Lung (tissue), 11 donors: ENCODE measurements at regions not wholly inside any gene's neighbourhood (a gene's known extent, or its start where the extent isn't known, plus 50 kb on each side); places are given as distances from the start of the nearest gene placed in this dataset.

Source experiments
- ATAC-seq: fragments of 200-7000 bp; cut with Tn5 transposase; one replicate; pipeline ENCODE4 v1.9.1; 2020; ENCODE audit warnings: moderate number of reproducible peaks; ENCODE audit not compliant: insufficient read depth, low FRiP score
- DNase-seq, 3 donors: peaks; one replicate each; pipeline ENCODE4 v3.0.0-alpha.2; 2013 to 2017
- H3K27ac ChIP-seq, 2 donors: one replicate each; pipeline ENCODE4 v1.5.1; 2013; ENCODE audit warnings: mild to moderate bottlenecking in 2 of 2, moderate library complexity in 2 of 2, control low read depth in 1 of 2, inconsistent platforms in 1 of 2, low read depth in 1 of 2, low read length in 1 of 2
- H3K27me3 ChIP-seq, 3 donors: one replicate each; pipeline ENCODE4 v1.5.1; 2013; ENCODE audit warnings: low read length in 2 of 3; ENCODE audit not compliant: control insufficient read depth in 3 of 3, insufficient read depth in 3 of 3
- H3K36me3 ChIP-seq, 4 donors: one replicate each; pipeline ENCODE4 v1.5.1; 2013; ENCODE audit warnings: low read length in 4 of 4, mild to moderate bottlenecking in 1 of 4, moderate library complexity in 1 of 4; ENCODE audit not compliant: control insufficient read depth in 4 of 4, insufficient read depth in 4 of 4
- H3K4me1 ChIP-seq, 5 donors: one replicate each; pipeline ENCODE4 v1.5.1; 2013; ENCODE audit warnings: low read length in 5 of 5, mild to moderate bottlenecking in 2 of 5, moderate library complexity in 1 of 5; ENCODE audit not compliant: control insufficient read depth in 5 of 5, insufficient read depth in 5 of 5
- H3K4me3 ChIP-seq: one replicate; pipeline ENCODE4 v1.5.1; 2013; ENCODE audit warnings: mild to moderate bottlenecking, control low read depth, moderate library complexity
- H3K9ac ChIP-seq, 2 donors: one replicate each; pipeline ENCODE4 v1.5.1; 2013; ENCODE audit warnings: low read length in 2 of 2, control low read depth in 1 of 2; ENCODE audit not compliant: insufficient read depth in 1 of 2
- H3K9me3 ChIP-seq, 4 donors: one replicate each; pipeline ENCODE4 v1.5.1; 2013; ENCODE audit warnings: low read length in 3 of 4, mild to moderate bottlenecking in 1 of 4, moderate library complexity in 1 of 4; ENCODE audit not compliant: control insufficient read depth in 4 of 4, insufficient read depth in 3 of 4
- WGBS, 2 donors: extraction: QIAGEN DNeasy Blood & Tissue Kit; methylation state at CpG; one replicate each; pipeline ENCODE4 v1.1.7; 2013; 5-methylcytosine and 5-hydroxymethylcytosine counted together
- TF ChIP-seq, protein P1 (sequence below): IDR thresholded peaks from 2 replicates; pipeline ENCODE4 v1.5.1; 2012; ENCODE audit warnings: mild to moderate bottlenecking; ENCODE audit errors: control extremely low read depth, extremely low read depth
- donor health status: control.
- donor health status: control.
- donor health status: Bipolar disorder and iron deficiency.
- donor health status: healthy.
- donor health status: DM: yes; HTN: yes; CAD: no.

DNA sequence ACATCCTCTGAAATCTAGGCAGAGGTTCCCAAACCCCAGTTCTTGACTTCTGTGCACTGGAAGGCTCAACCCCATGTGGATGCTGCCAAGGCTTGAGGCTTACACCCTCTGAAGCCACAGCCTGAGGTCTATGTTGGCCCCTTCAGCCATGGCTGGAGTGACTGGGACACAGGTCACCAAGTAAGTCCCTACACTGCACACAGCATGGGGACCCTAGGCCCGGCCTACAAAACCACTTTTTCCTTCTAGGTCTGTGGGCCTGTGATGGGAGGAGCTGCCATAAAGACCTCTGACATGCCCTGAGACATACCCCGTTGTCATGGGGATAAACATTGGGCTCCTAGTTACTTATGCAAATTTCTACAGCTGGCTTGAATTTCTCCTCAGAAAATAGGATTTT lies 418.8 kb upstream of the CCNH start:
- Histone ChIP-seq H3K9ac (no peak overlapping the region), H3K9me3 (peaks cover 0 to 6% (median 3%) of the 10 kb centered on the region in 4 donors), H3K36me3 (no peaks in the 10 kb centered on the region), H3K4me3 (no peak overlapping the region), H3K27ac (no peak overlapping the region), H3K4me1 (no peaks in the 10 kb centered on the region), H3K27me3 (no peaks in the 10 kb centered on the region)
- ATAC-seq = no peak
- TF ChIP-seq, protein P1, sequence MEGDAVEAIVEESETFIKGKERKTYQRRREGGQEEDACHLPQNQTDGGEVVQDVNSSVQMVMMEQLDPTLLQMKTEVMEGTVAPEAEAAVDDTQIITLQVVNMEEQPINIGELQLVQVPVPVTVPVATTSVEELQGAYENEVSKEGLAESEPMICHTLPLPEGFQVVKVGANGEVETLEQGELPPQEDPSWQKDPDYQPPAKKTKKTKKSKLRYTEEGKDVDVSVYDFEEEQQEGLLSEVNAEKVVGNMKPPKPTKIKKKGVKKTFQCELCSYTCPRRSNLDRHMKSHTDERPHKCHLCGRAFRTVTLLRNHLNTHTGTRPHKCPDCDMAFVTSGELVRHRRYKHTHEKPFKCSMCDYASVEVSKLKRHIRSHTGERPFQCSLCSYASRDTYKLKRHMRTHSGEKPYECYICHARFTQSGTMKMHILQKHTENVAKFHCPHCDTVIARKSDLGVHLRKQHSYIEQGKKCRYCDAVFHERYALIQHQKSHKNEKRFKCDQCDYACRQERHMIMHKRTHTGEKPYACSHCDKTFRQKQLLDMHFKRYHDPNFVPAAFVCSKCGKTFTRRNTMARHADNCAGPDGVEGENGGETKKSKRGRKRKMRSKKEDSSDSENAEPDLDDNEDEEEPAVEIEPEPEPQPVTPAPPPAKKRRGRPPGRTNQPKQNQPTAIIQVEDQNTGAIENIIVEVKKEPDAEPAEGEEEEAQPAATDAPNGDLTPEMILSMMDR = no peak
- no peak for DNase-seq
- WGBS, 2 donors = 77 to 81% methylated on average over 2 of the region's 2 CpGs

DNA sequence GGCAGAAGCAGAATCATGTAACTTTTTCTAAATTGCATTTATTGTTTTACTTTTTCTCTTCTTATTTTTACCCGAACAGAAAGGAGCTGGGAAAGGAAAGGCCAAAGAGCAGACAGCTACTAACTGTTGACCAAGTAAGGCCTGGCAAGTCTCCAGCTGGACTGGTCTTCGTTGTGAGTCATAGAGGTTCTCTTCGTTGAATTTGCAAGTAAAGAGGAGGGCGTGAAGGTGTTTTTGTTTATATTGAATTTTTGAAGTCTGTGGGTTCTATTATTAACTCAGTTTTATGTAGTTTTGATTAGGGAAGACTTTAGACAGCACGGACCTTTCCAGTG lies 416.5 kb upstream of the CCNH start:
- H3K27ac ChIP-seq = no peak overlapping the region

DNA sequence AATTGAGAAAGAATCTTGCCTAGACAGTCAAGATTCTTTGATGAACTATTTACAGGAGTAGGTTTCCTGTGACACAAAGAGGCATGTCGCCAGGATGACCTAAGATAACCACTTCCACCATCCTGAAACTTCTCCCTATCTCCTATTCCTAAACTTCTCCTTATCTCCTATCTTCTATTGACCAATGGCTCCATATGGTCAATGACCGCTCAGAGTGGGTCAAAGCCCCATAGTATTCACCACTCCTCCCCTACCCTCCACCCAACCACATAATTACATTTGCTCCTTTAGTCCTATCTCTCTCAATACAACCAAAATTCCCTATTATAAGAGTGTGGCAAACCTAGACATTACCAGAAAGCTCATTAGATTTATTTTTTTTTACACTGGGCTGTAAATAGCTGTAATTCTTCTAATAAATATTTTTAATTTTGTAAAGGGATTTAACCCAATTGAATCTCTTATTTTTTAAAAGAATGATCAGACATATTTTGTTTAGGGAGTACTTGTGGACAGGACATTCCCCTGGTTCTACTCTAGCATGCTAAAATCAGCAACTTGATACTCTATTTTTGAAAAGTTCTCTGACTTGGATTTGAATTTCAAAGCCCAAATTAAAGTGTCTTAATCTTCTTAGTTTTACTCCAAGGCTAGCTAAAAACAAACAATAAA lies 416.0 kb upstream of the CCNH start:
- Histone ChIP-seq H3K9ac (no peak overlapping the region), H3K4me3 (no peak overlapping the region), H3K36me3 (no peaks in the 10 kb centered on the region), H3K27ac (no peak overlapping the region), H3K27me3 (no peaks in the 10 kb centered on the region), H3K9me3 (peaks cover 0 to 6% (median 3%) of the 10 kb centered on the region in 4 donors), H3K4me1 (no peaks in the 10 kb centered on the region)
- TF ChIP-seq, protein P1 = no peak
- ATAC-seq = no peak
- no peak for DNase-seq
- WGBS, 2 donors = 80 to 82% methylated on average over 2 of the region's 2 CpGs

More for the DNA sequence above, 416.5 kb upstream of the CCNH start:
- no peak overlapping the region for H3K9ac ChIP-seq
- DNase-seq (peak in 1 of 3 donors; percentile 4), ATAC-seq (no peak)
- H3K4me3 ChIP-seq = no peak overlapping the region
- TF ChIP-seq, protein P1 = no peak
- no peaks in the 10 kb centered on the region for H3K27me3 ChIP-seq
- no peaks in the 10 kb centered on the region for H3K4me1 ChIP-seq
- 58 to 83% methylated on average over 5 of the region's 5 CpGs for WGBS, 2 donors
- no peaks in the 10 kb centered on the region for H3K36me3 ChIP-seq
- H3K9me3 ChIP-seq = peaks cover 0 to 6% (median 3%) of the 10 kb centered on the region in 4 donors

DNA sequence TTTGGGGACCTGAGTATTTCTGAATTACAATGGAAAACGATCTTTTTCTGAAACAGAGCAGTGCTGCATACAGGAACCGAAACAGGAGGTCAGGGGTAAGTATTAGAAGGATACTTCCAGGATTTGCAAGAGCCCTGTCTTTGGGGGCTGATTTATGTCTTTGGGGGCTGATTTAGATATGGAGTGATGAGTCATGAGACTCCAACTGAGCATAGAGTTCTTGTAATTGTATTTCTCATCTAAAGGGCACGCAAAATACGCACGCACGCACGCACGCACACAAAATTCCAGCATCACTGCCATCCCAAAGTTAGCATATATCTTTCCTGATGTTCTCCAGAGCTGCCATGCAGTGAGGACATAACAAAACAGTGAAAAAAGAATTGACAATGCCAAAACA lies 414.8 kb upstream of the CCNH start:
- H3K4me3 ChIP-seq = no peak overlapping the region
- ATAC-seq = no peak

More for the DNA sequence above, 414.8 kb upstream of the CCNH start:
- H3K27ac ChIP-seq = no peak overlapping the region
- no peaks in the 10 kb centered on the region for H3K4me1 ChIP-seq
- no peaks in the 10 kb centered on the region for H3K27me3 ChIP-seq
- no peak for DNase-seq
- no peaks in the 10 kb centered on the region for H3K36me3 ChIP-seq
- WGBS, 2 donors = 90 to 93% methylated on average over 8 of the region's 8 CpGs
- no peak overlapping the region for H3K9ac ChIP-seq
- TF ChIP-seq, protein P1 = no peak
- peaks cover 0 to 6% (median 3%) of the 10 kb centered on the region in 4 donors for H3K9me3 ChIP-seq
